ENCODE measurements at regions not wholly inside any gene's neighbourhood (a gene's known extent, or its start where the extent isn't known, plus 50 kb on each side); places are given as distances from the start of the nearest gene placed in this dataset.

DNA sequence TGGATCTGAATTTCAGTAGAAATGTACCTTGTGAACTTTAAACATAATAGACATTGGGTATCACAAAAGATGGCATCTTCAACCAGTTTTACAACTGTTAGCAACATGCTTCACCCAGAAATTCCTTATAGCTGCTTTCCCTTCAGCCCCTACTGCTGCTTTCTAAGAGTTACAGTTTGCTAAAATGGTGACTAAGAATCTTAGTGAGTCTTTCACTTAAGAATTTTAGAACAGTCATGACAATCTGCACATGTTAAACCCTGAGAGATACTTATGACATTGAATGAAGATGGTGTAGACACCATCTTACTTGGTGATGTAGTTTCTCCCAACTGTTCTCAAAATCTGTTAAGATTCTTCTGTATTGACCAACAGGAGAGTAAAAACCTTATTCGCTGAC is 129.7 kb upstream of the UBE2E1 start:
- TF ChIP-seq, protein P1, sequence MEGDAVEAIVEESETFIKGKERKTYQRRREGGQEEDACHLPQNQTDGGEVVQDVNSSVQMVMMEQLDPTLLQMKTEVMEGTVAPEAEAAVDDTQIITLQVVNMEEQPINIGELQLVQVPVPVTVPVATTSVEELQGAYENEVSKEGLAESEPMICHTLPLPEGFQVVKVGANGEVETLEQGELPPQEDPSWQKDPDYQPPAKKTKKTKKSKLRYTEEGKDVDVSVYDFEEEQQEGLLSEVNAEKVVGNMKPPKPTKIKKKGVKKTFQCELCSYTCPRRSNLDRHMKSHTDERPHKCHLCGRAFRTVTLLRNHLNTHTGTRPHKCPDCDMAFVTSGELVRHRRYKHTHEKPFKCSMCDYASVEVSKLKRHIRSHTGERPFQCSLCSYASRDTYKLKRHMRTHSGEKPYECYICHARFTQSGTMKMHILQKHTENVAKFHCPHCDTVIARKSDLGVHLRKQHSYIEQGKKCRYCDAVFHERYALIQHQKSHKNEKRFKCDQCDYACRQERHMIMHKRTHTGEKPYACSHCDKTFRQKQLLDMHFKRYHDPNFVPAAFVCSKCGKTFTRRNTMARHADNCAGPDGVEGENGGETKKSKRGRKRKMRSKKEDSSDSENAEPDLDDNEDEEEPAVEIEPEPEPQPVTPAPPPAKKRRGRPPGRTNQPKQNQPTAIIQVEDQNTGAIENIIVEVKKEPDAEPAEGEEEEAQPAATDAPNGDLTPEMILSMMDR (IDR thresholded peaks at IDR 0.05; ENCODE audit: extremely low read depth in 1 of 2, insufficient read depth in 1 of 2, low read depth in 1 of 2, low read length in 2 of 2), result no peak
- TF ChIP-seq POLR2AphosphoS5 (IDR thresholded peaks at IDR 0.05; ENCODE audit: insufficient read depth, low read depth, low read length), result no peak
- no peak for TF ChIP-seq POLR2A (IDR thresholded peaks at IDR 0.05; ENCODE audit: low read depth, low read length)

Measured in endothelial cell of umbilical vein (primary cell).